ENCODE measurements at regions not wholly inside any gene's neighbourhood (a gene's known extent, or its start where the extent isn't known, plus 50 kb on each side); places are given as distances from the start of the nearest gene placed in this dataset.
"Not testable (repeated sequence)": the region's sequence is repeated elsewhere in the genome, so short reads cannot be mapped to it uniquely, and the experiment has no call there.

DNA sequence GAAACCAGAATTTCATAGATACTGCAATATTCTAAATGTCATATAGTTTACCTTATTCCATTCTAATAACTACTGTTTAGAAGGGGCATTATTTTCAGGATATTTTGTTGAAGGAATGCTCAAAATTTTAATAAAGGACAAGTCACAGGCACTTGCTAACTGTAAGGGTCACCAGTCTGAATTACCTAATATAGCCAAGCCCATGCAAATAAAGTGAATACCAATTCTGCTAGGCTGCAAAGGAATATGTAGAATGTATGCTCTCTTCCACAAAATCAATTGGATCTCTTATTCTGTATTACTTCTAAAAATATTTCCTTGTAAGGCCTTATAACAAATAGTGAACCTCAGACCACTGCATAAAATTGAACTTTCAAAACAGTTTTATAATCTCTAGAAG lies 52.3 kb upstream of the FAT4 start:
- TF ChIP-seq GATA1 (IDR thresholded peaks at IDR 0.05; ENCODE audit: low read depth, low read length) (no peak), POLR2A (IDR thresholded peaks at IDR 0.05; ENCODE audit: low read length) (no peak)
- no peak for DNase-seq

DNA sequence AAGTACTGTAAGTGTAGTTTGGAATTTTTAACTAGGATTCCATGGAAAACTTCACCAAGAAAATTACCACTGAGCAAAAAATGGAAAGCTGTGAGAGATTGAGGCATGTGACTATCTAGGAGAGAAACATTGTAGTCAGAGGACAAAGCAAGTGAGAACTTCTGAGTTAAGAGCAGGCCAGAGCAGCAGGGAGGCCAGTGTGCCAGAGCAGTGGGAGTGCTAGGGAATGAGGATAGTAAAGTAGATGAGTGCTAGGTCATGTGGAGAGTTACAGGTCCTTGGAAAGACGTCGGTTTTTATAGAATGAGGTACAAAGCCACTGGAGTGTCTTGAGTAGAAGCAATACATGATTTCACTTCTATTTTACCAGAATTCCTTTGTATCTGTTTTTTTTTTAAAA lies 52.7 kb upstream of the FAT4 start:
- no peak for TF ChIP-seq POLR2A (IDR thresholded peaks at IDR 0.05; ENCODE audit: low read length)
- TF ChIP-seq GATA1 (IDR thresholded peaks at IDR 0.05; ENCODE audit: low read depth, low read length), result no peak

DNA sequence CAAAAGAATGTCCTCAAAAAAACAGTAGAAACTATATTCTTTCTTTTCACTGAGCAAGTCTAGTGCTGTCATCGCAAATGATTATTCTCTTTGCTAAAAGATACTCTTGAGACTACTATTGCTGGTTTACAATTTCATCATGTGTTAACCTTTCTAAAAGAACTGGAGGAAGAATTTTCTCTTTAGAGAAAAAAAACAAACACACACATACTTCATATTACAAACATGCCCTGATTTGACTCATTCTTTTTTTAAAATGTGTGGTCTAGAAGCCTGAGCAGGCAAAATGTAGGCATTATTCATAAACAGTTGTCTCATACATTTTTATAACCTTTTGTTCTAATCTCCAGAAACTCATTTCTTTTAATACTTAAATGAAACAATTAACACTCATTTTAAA lies 60.6 kb upstream of the FAT4 start:
- no peak for TF ChIP-seq POLR2A (IDR thresholded peaks at IDR 0.05; ENCODE audit: low read length)
- no peak for TF ChIP-seq GATA1 (IDR thresholded peaks at IDR 0.05; ENCODE audit: low read depth, low read length)
- no peak for DNase-seq

More for the DNA sequence above, 52.7 kb upstream of the FAT4 start:
- no peak for DNase-seq

DNA sequence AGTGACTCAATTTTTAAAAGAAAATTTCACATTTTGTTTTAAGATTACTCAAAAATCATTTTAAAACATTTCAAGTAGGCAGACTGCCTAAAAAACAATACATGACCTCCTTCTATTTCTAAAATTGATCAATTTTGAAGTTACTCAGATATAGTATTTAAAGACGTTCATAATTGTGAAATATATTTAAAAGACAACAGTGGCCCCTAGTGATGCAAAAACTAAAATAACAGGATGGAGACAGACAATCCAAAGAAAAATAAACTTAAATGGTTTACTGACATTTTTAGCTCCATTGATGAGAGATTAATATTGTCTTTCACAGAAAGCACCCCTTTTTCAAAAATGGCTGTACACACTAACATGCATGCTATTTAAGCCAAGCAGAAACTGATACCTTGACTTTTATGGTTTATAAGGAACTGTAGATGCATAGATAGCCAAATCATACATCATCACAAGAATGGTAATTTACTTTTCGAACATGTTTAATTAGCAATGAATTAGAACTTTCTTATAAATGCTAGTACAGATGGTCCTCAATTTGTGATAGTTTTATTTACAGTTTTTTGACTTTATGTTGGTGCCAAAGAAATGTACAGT lies 69.8 kb upstream of the FAT4 start:
- DNase-seq, result no peak

DNA sequence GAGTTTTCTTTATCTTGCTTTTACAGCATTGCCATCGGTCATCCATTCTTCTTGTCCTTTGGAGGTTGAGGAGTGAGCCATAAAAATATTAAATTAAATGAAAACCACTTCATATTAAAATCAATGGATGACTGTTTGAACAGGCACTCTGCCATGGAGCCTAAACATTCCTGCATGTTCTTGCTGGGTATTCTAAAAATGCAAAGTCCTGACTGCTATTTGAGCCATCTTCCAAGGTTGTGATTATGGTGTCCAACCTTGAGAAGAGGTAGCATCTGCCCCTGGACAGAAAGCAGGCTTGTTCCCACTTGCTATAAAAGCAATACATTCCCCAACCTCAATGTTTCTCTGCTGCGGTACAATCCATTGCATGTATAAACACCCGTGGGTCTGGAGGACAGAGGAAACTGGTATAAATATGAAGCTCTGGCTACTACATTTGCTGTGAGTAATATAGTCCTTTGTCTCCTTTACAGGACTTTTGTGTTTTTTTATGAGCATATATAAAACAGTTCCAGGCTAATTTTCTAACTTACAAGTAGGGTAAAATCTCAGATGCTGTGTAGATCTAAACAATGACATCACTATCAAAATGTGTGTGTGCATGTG lies 70.9 kb upstream of the FAT4 start:
- TF ChIP-seq GATA1 (IDR thresholded peaks at IDR 0.05; ENCODE audit: low read depth, low read length) (no peak), POLR2A (IDR thresholded peaks at IDR 0.05; ENCODE audit: low read length) (no peak)
- DNase-seq, result no peak

More for the DNA sequence above, 69.8 kb upstream of the FAT4 start:
- TF ChIP-seq GATA1 (IDR thresholded peaks at IDR 0.05; ENCODE audit: low read depth, low read length), result no peak
- no peak for TF ChIP-seq POLR2A (IDR thresholded peaks at IDR 0.05; ENCODE audit: low read length)

DNA sequence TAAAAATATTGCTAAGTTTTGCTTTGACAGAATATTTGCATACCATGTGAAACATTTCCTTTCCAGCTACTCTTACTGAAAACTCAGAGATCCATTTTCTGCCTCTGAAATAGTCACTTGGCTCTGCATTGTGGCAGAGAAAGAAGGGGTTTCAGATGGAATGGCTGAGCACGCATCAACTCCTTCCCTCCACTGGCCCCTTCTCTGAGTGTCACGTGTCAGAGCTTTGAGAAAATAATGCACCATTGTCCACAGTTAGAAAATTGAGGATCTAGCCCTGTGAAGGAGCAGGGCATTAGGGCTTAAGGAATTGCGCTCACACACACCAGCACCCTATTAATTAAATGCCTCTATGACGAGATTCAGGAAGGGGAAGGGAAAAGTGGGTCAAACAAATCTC lies 78.8 kb upstream of the FAT4 start:
- no peak for DNase-seq
- TF ChIP-seq GATA1 (IDR thresholded peaks at IDR 0.05; ENCODE audit: low read depth, low read length), result no peak
- TF ChIP-seq POLR2A (IDR thresholded peaks at IDR 0.05; ENCODE audit: low read length), result no peak

DNA sequence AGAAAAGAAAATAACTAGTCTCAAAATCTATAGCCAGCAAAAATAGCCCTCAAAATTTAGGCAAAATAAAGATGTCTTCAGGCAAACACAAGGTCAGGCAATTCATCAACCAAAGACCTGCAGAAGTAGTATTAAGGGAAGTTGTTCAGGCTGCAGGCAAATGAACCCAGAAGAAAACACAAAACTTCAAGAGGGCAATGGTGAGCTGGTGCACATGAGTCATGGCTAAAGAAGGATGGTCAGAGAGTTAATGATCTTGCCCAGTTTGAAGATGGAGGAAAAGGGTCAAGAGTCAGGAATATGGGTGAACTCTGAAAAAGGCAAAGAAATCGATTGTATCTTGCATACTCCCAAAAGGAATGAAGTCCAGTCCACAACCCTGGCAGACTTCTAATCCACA lies 83.1 kb upstream of the FAT4 start:
- TF ChIP-seq POLR2A (IDR thresholded peaks at IDR 0.05; ENCODE audit: low read length), result no peak
- TF ChIP-seq GATA1 (IDR thresholded peaks at IDR 0.05; ENCODE audit: low read depth, low read length), result no peak

DNA sequence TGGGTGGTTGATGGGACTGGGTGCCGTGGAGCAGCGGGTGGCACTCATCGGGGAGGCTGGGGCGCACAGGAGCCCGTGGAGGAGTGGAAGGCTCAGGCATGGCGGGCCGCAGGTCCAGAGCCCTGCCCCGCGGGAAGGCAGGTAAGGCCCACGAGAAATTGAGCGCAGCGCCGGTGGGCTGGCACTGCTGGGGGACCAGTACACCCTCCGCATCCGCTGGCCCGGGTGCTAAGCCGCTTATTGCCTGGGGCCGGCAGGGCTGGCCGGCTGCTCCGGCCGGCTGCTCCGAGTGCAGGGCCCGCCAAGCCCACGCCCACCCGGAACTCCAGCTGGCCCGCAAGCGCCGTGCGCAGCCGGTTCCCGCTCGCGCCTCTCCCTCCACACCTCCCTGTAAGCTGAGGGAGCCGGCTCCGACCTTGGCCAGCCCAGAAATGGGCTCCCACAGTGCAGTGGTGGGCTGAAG lies 85.1 kb upstream of the FAT4 start:
- TF ChIP-seq POLR2A (IDR thresholded peaks at IDR 0.05; ENCODE audit: low read length) (no peak), GATA1 (IDR thresholded peaks at IDR 0.05; ENCODE audit: low read depth, low read length) (no peak)
- no peak for DNase-seq

More for the DNA sequence above, 83.1 kb upstream of the FAT4 start:
- DNase-seq, result no peak

DNA sequence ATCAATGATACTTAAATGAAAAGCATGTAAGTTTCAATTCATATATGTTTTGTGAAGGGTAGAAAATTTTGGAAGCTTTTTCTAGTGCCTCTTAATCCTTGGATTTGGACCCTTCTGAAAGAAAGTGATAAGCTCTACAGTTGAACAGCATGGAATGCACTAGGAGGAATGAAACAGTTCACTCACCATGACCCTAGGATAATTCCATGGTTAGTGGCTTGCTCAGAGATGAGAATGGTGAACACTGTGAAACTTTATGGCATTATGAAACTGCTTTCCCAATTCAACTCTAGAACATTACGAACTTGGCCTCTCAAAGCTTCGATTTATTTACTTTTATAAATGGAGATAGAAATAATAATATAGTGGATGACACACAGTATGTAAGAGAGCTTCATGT lies 88.9 kb upstream of the FAT4 start:
- TF ChIP-seq POLR2A (IDR thresholded peaks at IDR 0.05; ENCODE audit: low read length) (no peak), GATA1 (IDR thresholded peaks at IDR 0.05; ENCODE audit: low read depth, low read length) (no peak)

DNA sequence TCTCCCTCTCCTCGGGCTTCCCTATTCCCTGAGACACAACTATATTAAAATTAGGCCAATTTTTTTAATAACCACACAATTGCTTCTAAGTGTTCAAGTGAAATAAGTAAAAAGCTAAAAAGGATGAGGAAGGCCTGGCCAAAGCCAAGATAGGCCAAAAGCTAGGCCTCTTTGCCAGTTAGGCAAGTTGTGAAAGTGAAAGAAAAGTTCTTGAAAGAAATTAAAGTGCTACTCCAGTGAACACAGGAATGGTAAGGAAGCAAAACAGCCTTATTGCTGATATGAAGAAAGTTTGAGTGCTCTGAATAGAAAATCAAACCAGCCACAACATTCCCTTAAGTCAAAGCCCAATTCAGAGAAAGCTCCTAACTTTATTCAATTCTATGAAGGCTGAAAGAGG lies 114.2 kb upstream of the FAT4 start:
- no peak for TF ChIP-seq POLR2A (IDR thresholded peaks at IDR 0.05; ENCODE audit: low read length)
- no peak for TF ChIP-seq GATA1 (IDR thresholded peaks at IDR 0.05; ENCODE audit: low read depth, low read length)
- no peak for DNase-seq

More for the DNA sequence above, 88.9 kb upstream of the FAT4 start:
- DNase-seq, result no peak

DNA sequence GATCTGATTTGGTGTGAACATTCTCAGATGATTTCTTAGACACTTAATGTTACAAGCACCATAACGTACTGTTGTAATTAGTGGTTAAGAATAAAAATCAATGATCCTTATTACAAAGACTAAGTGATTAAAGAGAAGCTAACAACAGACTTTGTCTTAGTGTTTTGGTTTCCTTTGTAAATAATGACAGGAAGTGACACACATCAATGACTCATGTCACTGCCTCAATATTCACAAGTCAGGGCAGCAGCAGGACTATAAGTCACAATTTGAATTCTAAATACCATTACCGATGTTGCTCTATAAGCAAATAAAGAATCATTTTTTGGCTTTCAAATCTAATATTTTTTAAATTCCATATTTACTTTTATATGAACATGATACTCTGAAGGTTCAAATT lies 115.8 kb upstream of the FAT4 start:
- DNase-seq, result no peak
- TF ChIP-seq GATA1 (IDR thresholded peaks at IDR 0.05; ENCODE audit: low read depth, low read length), result no peak
- TF ChIP-seq POLR2A (IDR thresholded peaks at IDR 0.05; ENCODE audit: low read length), result no peak

DNA sequence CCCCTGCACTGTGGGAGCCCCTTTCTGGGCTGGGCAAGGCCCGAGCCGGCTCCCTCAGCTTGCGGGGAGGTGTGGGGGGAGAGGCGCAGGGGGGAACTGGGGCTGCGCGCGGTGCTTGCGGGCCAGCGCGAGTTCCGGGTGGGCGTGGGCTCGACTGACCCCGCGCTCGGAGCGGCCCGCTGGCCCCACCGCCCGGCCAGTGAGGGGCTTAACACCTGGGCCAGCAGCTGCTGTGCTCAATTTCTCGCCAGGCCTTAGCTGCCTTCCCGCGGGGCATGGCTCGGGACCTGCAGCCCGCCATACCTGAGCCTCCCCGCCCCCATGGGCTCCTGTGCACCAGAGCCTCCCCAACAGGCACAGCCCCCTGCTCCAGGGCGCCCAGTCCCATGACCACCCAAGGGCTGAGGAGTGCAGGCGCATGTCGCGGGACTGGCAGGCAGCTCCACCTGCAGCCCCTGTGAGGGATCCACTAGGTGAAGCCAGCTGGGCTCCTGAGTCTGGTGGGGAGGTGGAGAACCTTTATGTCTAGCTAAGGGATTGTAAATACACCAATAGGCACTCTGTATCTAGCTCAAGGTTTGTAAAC lies 122.8 kb upstream of the FAT4 start:
- not testable (repeated sequence) for DNase-seq

DNA sequence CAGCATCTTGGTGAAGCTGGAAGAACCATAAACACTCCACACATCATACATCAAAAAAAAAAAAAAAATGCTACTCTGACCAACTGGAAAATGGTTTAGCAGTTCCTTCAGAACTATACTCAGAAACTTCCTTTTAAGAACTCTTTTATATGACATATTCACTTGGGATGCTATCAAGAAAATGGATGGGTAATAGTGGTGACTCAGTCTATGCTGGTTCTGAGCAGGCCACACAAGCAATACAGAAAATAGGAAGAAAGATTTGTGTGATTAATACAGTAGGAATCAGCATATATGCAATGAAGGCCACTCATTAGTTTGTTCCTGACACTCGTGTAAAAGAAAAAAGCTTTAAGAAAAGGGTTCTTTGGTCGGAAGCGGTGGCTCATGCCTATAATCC lies 123.5 kb upstream of the FAT4 start:
- no peak for DNase-seq
- TF ChIP-seq GATA1 (IDR thresholded peaks at IDR 0.05; ENCODE audit: low read depth, low read length) (no peak), POLR2A (IDR thresholded peaks at IDR 0.05; ENCODE audit: low read length) (no peak)

DNA sequence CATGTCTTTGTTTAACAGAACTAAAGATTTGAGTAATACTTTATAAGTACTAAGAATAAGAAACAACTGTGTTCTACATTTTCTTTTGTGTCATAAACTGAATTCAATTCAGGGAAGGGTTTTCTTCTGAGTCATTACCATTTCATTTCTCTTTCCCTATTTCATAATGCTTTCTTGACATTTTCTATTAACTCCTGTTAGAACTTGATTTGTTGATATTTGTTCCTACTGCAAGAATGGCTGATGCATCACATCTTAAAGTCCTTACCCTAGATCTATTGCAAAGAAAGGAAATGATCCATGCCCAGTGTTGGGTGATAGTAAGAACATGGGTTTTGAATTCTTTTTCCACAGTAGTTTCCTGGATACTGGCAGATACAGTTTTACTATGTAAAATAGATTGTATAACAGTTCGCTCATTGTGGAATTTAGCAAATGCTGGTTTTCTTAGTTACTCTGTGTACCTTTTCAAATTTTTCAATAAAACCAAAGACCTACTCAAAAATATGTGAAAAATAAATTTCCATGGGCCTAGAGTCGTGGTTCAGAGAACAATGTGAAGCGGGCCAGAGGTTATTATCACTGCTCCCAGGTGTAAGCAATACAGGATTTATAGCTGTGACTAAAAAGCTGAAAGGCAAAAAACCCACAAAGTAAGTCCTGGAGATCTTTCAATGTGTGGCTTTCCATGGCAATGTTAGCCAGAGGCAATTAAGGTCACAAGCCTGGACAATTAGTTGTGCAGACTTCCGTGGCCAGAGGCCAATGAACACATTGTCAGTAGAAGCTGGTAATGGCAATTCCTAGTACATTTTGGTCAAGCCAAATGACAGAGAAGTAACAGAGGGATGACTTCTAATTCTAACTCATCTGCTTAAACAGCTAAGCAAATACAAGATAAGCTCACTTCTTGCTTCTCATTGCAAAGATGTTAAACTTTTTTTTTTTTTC lies 127.3 kb upstream of the FAT4 start:
- TF ChIP-seq POLR2A (IDR thresholded peaks at IDR 0.05; ENCODE audit: low read length), result no peak
- TF ChIP-seq GATA1 (IDR thresholded peaks at IDR 0.05; ENCODE audit: low read depth, low read length), result no peak
- DNase-seq, result no peak

Data from erythroblast (primary cell).